ENCODE measurements at regions not wholly inside any gene's neighbourhood (a gene's known extent, or its start where the extent isn't known, plus 50 kb on each side); places are given as distances from the start of the nearest gene placed in this dataset.

GRCh38 chr1:10897321-10897980 is 101.0 kb upstream of the CASZ1 start:
- TF ChIP-seq POLR2A (IDR thresholded peaks at IDR 0.05; ENCODE audit: low read depth, low read length), result no peak
- TF ChIP-seq EZH2 (IDR thresholded peaks at IDR 0.05; ENCODE audit: borderline replicate concordance, low read depth, low read length, severe bottlenecking), result no peak
- TF ChIP-seq, protein P1, sequence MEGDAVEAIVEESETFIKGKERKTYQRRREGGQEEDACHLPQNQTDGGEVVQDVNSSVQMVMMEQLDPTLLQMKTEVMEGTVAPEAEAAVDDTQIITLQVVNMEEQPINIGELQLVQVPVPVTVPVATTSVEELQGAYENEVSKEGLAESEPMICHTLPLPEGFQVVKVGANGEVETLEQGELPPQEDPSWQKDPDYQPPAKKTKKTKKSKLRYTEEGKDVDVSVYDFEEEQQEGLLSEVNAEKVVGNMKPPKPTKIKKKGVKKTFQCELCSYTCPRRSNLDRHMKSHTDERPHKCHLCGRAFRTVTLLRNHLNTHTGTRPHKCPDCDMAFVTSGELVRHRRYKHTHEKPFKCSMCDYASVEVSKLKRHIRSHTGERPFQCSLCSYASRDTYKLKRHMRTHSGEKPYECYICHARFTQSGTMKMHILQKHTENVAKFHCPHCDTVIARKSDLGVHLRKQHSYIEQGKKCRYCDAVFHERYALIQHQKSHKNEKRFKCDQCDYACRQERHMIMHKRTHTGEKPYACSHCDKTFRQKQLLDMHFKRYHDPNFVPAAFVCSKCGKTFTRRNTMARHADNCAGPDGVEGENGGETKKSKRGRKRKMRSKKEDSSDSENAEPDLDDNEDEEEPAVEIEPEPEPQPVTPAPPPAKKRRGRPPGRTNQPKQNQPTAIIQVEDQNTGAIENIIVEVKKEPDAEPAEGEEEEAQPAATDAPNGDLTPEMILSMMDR (IDR thresholded peaks at IDR 0.05; ENCODE audit: extremely low read depth in 1 of 2, insufficient read depth in 1 of 2, low read depth in 1 of 2, low read length in 2 of 2), result no peak
- no peak for TF ChIP-seq POLR2AphosphoS5 (IDR thresholded peaks at IDR 0.05; ENCODE audit: insufficient read depth, low read depth, low read length)
- TF ChIP-seq, protein P2, sequence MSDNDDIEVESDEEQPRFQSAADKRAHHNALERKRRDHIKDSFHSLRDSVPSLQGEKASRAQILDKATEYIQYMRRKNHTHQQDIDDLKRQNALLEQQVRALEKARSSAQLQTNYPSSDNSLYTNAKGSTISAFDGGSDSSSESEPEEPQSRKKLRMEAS (IDR thresholded peaks at IDR 0.05; ENCODE audit: insufficient read depth, insufficient read length), result no peak
